ENCODE measurements at regions not wholly inside any gene's neighbourhood (a gene's known extent, or its start where the extent isn't known, plus 50 kb on each side); places are given as distances from the start of the nearest gene placed in this dataset.
"Not testable (repeated sequence)": the region's sequence is repeated elsewhere in the genome, so short reads cannot be mapped to it uniquely, and the experiment has no call there.

DNA sequence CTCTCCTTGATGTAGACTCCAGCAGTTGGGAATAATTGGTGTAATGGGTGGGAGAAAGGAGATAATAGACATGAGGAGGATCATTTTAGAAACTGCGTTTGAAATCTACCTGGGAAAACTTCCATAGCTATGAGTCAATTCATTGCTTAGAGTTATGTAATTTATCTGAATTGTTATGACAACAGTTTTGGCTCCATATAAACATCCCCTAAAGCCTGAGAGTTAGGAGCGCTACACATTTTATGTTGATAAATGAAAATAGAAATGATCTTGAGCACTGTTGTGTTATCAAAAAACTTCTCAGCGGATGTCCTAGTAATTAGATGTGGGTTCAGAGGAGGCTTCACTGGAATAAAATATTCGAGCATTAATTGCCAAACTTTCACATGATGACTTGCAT, 573.4 kb downstream of the TSN start:
- Histone ChIP-seq H3K9ac (ENCODE audit: low read depth, low read length) (no peak overlapping the region), H3K27me3 (ENCODE audit: insufficient read depth, low read length) (no peaks in the 10 kb centered on the region), H3K27ac (ENCODE audit: low read depth, low read length) (no peak overlapping the region), H3K36me3 (ENCODE audit: insufficient read depth, low read length) (no peaks in the 10 kb centered on the region), H3K4me3 (ENCODE audit: low read length) (no peak overlapping the region), H3K4me1 (ENCODE audit: insufficient read depth, low read length) (no peaks in the 10 kb centered on the region), H3K9me3 (ENCODE audit: insufficient read depth, low read depth, low read length) (no peaks in the 10 kb centered on the region)
- WGBS, result 97% methylated on average over 4 of the region's 4 CpGs

DNA sequence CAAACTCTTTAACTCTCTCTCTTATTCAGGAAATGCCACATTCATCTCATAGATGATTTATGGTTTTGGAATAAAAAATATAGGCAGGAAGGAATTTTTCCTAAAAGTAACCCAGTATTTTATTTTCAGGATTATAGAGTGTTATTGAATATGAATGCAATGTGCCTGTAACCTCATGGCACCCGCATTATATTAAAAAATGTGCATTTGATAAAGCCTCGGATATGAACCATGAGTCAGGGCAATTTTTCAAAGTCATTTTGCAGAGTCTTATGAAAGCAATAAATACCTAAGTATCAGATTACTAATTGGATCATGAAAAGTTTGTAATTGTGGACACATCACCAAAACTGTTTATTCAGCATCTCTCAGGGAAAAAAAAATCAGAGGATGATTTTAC, 573.8 kb downstream of the TSN start:
- Histone ChIP-seq H3K4me1 (ENCODE audit: insufficient read depth, low read length) (no peaks in the 10 kb centered on the region), H3K36me3 (ENCODE audit: insufficient read depth, low read length) (no peaks in the 10 kb centered on the region), H3K9ac (ENCODE audit: low read depth, low read length) (no peak overlapping the region), H3K27me3 (ENCODE audit: insufficient read depth, low read length) (no peaks in the 10 kb centered on the region), H3K27ac (ENCODE audit: low read depth, low read length) (no peak overlapping the region), H3K4me3 (ENCODE audit: low read length) (no peak overlapping the region), H3K9me3 (ENCODE audit: insufficient read depth, low read depth, low read length) (no peaks in the 10 kb centered on the region)
- WGBS, result 96% methylated on average over 2 of the region's 2 CpGs

- Histone ChIP-seq H3K9me3 (ENCODE audit: insufficient read depth, low read depth, low read length) (no peaks in the 10 kb centered on the region), H3K4me1 (ENCODE audit: insufficient read depth, low read length) (no peaks in the 10 kb centered on the region), H3K9ac (ENCODE audit: low read depth, low read length) (no peak overlapping the region), H3K27ac (ENCODE audit: low read depth, low read length) (no peak overlapping the region), H3K27me3 (ENCODE audit: insufficient read depth, low read length) (no peaks in the 10 kb centered on the region), H3K36me3 (ENCODE audit: insufficient read depth, low read length) (no peaks in the 10 kb centered on the region), H3K4me3 (ENCODE audit: low read length) (no peak overlapping the region)
- WGBS, result 93% methylated on average over 2 of the region's 2 CpGs
Observed at GRCh38 chr2:122333932-122334331, 578.5 kb downstream of the TSN start.

- Histone ChIP-seq H3K9me3 (ENCODE audit: insufficient read depth, low read depth, low read length) (no peaks in the 10 kb centered on the region), H3K4me3 (ENCODE audit: low read length) (no peak overlapping the region), H3K4me1 (ENCODE audit: insufficient read depth, low read length) (no peaks in the 10 kb centered on the region), H3K27ac (ENCODE audit: low read depth, low read length) (no peak overlapping the region), H3K27me3 (ENCODE audit: insufficient read depth, low read length) (no peaks in the 10 kb centered on the region), H3K9ac (ENCODE audit: low read depth, low read length) (no peak overlapping the region), H3K36me3 (ENCODE audit: insufficient read depth, low read length) (no peaks in the 10 kb centered on the region)
- 85% methylated on average over 4 of the region's 5 CpGs for WGBS
Observed at GRCh38 chr2:122338000-122338399, 582.5 kb downstream of the TSN start.

GRCh38 chr2:122340246-122340645, 584.8 kb downstream of the TSN start:
- WGBS, result 94% methylated on average over 3 of the region's 3 CpGs
- Histone ChIP-seq H3K4me1 (ENCODE audit: insufficient read depth, low read length) (no peaks in the 10 kb centered on the region), H3K27me3 (ENCODE audit: insufficient read depth, low read length) (no peaks in the 10 kb centered on the region), H3K9me3 (ENCODE audit: insufficient read depth, low read depth, low read length) (no peaks in the 10 kb centered on the region), H3K4me3 (ENCODE audit: low read length) (no peak overlapping the region), H3K36me3 (ENCODE audit: insufficient read depth, low read length) (no peaks in the 10 kb centered on the region), H3K9ac (ENCODE audit: low read depth, low read length) (no peak overlapping the region), H3K27ac (ENCODE audit: low read depth, low read length) (no peak overlapping the region)

GRCh38 chr2:122341007-122341406, 585.6 kb downstream of the TSN start:
- Histone ChIP-seq H3K27ac (ENCODE audit: low read depth, low read length) (no peak overlapping the region), H3K9ac (ENCODE audit: low read depth, low read length) (no peak overlapping the region), H3K4me3 (ENCODE audit: low read length) (no peak overlapping the region), H3K27me3 (ENCODE audit: insufficient read depth, low read length) (no peaks in the 10 kb centered on the region), H3K9me3 (ENCODE audit: insufficient read depth, low read depth, low read length) (no peaks in the 10 kb centered on the region), H3K36me3 (ENCODE audit: insufficient read depth, low read length) (no peaks in the 10 kb centered on the region), H3K4me1 (ENCODE audit: insufficient read depth, low read length) (no peaks in the 10 kb centered on the region)
- WGBS, result 90% methylated on average over 4 of the region's 5 CpGs

DNA sequence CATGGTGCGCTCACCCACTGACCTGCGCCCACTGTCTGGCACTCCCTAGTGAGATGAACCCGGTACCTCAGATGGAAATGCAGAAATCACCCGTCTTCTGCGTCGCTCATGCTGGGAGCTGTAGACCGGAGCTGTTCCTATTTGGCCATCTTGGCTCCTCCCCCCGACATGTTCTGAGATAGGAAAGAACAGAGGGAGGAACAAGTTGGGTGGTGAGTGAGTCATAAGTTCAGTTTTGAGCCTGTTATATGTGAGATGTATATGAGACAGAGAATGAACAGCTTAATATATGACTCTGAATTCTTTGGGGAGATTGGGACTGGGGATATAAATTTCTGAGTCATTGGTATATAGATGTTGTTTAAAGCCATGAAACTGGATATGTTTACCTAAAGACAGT, 596.7 kb downstream of the TSN start:
- H3K4me1 ChIP-seq (ENCODE audit: insufficient read depth, low read length); H3K9me3 ChIP-seq (ENCODE audit: insufficient read depth, low read depth, low read length); H3K4me3 ChIP-seq (ENCODE audit: low read length); H3K9ac ChIP-seq (ENCODE audit: low read depth, low read length); H3K27me3 ChIP-seq (ENCODE audit: insufficient read depth, low read length); H3K36me3 ChIP-seq (ENCODE audit: insufficient read depth, low read length); H3K27ac ChIP-seq (ENCODE audit: low read depth, low read length): not testable (repeated sequence)
- 76% methylated on average over 8 of the region's 8 CpGs for WGBS

- no peaks in the 10 kb centered on the region for H3K4me1 ChIP-seq (ENCODE audit: insufficient read depth, low read length)
Observed at GRCh38 chr2:122357998-122358397, 602.5 kb downstream of the TSN start.

DNA sequence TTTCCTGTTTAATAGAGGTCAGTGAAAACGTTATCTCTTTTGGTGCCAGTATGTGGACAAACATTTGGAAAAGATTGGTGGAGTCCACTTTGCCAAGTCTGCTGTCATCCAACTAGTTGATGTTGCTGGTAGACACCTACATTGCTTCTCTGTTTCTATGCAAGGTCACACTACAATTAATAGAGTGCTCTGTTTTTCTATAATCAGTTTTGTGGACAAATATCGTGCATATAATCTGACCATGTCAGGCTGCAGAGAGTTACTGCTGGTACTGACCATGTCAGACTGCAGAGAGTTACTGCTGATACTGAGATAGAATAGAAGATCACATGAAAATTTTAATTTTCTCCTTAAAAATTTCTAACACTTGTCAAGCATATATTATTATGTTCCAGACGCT, 603.3 kb downstream of the TSN start:
- Histone ChIP-seq H3K9ac (ENCODE audit: low read depth, low read length) (no peak overlapping the region), H3K4me3 (ENCODE audit: low read length) (no peak overlapping the region), H3K9me3 (ENCODE audit: insufficient read depth, low read depth, low read length) (no peaks in the 10 kb centered on the region), H3K27me3 (ENCODE audit: insufficient read depth, low read length) (no peaks in the 10 kb centered on the region), H3K27ac (ENCODE audit: low read depth, low read length) (no peak overlapping the region), H3K4me1 (ENCODE audit: insufficient read depth, low read length) (no peaks in the 10 kb centered on the region), H3K36me3 (ENCODE audit: insufficient read depth, low read length) (no peaks in the 10 kb centered on the region)
- WGBS, result 100% methylated on average over 2 of the region's 3 CpGs

More at GRCh38 chr2:122357998-122358397, 602.5 kb downstream of the TSN start:
- Histone ChIP-seq H3K9ac (ENCODE audit: low read depth, low read length) (no peak overlapping the region), H3K4me3 (ENCODE audit: low read length) (no peak overlapping the region), H3K27me3 (ENCODE audit: insufficient read depth, low read length) (no peaks in the 10 kb centered on the region), H3K27ac (ENCODE audit: low read depth, low read length) (no peak overlapping the region), H3K9me3 (ENCODE audit: insufficient read depth, low read depth, low read length) (no peaks in the 10 kb centered on the region), H3K36me3 (ENCODE audit: insufficient read depth, low read length) (no peaks in the 10 kb centered on the region)
- WGBS, result 100% methylated on average over 1 of the region's 1 CpG

DNA sequence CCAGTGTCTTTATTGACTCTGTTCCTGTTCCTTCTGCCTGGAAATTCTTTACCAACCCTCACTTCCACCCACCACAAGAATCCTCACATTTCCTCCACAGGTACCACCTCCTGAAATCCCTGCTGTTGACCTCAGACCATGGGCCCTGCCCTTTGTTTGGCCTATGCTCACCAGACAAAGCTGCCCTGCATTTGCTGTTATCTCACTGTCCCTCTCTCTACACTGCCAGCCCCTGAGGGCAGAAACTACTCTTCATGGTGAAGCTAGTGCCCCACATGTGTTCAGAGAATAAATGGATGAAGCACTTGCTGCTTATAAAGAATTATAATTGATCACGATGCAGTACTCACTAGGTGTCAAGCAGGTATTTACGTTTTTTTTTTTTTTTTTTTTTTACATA, 608.4 kb downstream of the TSN start:
- Histone ChIP-seq H3K4me1 (ENCODE audit: insufficient read depth, low read length) (no peaks in the 10 kb centered on the region), H3K9ac (ENCODE audit: low read depth, low read length) (no peak overlapping the region), H3K4me3 (ENCODE audit: low read length) (no peak overlapping the region), H3K27me3 (ENCODE audit: insufficient read depth, low read length) (no peaks in the 10 kb centered on the region), H3K27ac (ENCODE audit: low read depth, low read length) (no peak overlapping the region), H3K9me3 (ENCODE audit: insufficient read depth, low read depth, low read length) (no peaks in the 10 kb centered on the region), H3K36me3 (ENCODE audit: insufficient read depth, low read length) (no peaks in the 10 kb centered on the region)
- WGBS, result 100% methylated on average over 1 of the region's 2 CpGs

DNA sequence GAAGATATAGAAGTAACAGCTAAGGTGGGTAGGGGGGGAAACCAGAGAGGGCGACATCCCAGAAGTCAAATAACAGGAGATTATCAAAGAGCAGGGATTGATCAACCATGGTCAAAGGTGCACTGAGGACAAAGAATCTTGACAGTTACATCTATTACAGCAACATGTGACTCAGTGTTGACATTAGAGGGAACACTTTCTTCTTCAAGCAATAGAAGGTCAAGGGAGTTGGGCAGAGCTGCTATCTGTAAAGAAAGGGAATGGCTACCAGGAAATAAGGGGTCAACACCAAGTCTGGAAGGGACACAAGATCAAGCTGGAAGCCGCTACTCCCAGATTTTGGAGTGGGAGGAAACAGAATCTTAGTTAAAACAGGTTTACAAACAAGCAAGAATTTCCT, 611.0 kb downstream of the TSN start:
- H3K4me3 ChIP-seq (ENCODE audit: low read length), result no peak overlapping the region
- H3K9ac ChIP-seq (ENCODE audit: low read depth, low read length), result no peak overlapping the region
- H3K36me3 ChIP-seq (ENCODE audit: insufficient read depth, low read length), result no peaks in the 10 kb centered on the region
- WGBS, result 94% methylated on average over 2 of the region's 2 CpGs
- no peaks in the 10 kb centered on the region for H3K9me3 ChIP-seq (ENCODE audit: insufficient read depth, low read depth, low read length)
- no peak overlapping the region for H3K27ac ChIP-seq (ENCODE audit: low read depth, low read length)
- no peaks in the 10 kb centered on the region for H3K4me1 ChIP-seq (ENCODE audit: insufficient read depth, low read length)
- H3K27me3 ChIP-seq (ENCODE audit: insufficient read depth, low read length), result no peaks in the 10 kb centered on the region

DNA sequence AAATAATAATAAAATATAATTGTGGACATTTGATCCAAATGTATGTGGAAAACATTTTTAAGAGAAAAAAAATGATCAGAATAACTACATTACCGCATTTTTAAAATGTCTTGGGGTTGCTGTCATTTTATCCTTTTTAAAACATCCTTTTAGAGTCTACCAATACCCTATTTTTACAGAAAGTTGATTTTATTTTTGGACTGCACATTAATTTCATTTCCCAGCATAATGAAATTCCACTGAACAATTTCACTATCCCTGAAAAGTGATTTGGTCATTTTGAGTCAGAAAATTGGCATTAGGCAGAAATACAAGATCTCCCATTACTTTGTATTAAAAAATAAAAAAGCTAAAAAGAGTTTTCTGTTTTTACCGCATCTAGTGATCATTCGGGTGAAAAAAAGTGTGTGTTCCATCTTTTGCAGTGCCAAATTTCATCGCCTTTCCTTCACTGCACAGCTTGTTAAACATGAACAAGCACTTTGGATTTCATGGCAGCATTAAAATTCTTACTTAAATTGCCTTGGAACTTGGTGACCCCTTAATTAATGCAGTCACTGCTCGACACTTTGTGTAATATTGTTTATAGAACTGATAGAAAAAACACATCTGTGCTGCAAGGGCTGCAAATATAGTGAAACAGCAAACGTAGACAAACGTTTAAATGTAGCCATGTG, 611.7 kb downstream of the TSN start:
- H3K36me3 ChIP-seq (ENCODE audit: insufficient read depth, low read length), result no peaks in the 10 kb centered on the region
- 94% methylated on average over 5 of the region's 7 CpGs for WGBS
- no peaks in the 10 kb centered on the region for H3K4me1 ChIP-seq (ENCODE audit: insufficient read depth, low read length)
- no peak overlapping the region for H3K27ac ChIP-seq (ENCODE audit: low read depth, low read length)
- H3K9me3 ChIP-seq (ENCODE audit: insufficient read depth, low read depth, low read length), result no peaks in the 10 kb centered on the region
- no peak overlapping the region for H3K9ac ChIP-seq (ENCODE audit: low read depth, low read length)
- H3K4me3 ChIP-seq (ENCODE audit: low read length), result no peak overlapping the region
- no peaks in the 10 kb centered on the region for H3K27me3 ChIP-seq (ENCODE audit: insufficient read depth, low read length)
